Liver (tissue), 3 donors: ENCODE measurements at regions not wholly inside any gene's neighbourhood (a gene's known extent, or its start where the extent isn't known, plus 50 kb on each side); places are given as distances from the start of the nearest gene placed in this dataset.

ENCODE experiments used
- JUND ChIP-seq, 2 donors: IDR thresholded peaks; 2 replicates each; pipeline ENCODE4 v1.6.1; 2016; ENCODE audit warnings: antibody characterized with exemption in 2 of 2
- TF ChIP-seq, protein P1 (sequence below): fragments of 150-350 bp; IDR thresholded peaks from 2 replicates; pipeline ENCODE4 v1.5.1; 2017; ENCODE audit warnings: improper control_type of control experiment, low read depth, low read length; ENCODE audit not compliant: missing input control
- TF ChIP-seq, protein P2 (sequence below): IDR thresholded peaks from 2 replicates; pipeline ENCODE4 v1.6.1; 2016; ENCODE audit warnings: antibody characterized with exemption
- TF ChIP-seq, protein P3 (sequence below): IDR thresholded peaks from 2 replicates; pipeline ENCODE4 v1.6.1; 2016; ENCODE audit warnings: antibody characterized with exemption
- TF ChIP-seq, protein P4 (sequence below): IDR thresholded peaks from 2 replicates; pipeline ENCODE4 v1.6.1; 2016; ENCODE audit warnings: antibody characterized with exemption, mild to moderate bottlenecking
- TF ChIP-seq, protein P5 (sequence below): IDR thresholded peaks from 2 replicates; pipeline ENCODE4 v1.6.1; 2016; ENCODE audit warnings: antibody characterized with exemption
- donor health status: healthy.
- donor health status: healthy.

DNA sequence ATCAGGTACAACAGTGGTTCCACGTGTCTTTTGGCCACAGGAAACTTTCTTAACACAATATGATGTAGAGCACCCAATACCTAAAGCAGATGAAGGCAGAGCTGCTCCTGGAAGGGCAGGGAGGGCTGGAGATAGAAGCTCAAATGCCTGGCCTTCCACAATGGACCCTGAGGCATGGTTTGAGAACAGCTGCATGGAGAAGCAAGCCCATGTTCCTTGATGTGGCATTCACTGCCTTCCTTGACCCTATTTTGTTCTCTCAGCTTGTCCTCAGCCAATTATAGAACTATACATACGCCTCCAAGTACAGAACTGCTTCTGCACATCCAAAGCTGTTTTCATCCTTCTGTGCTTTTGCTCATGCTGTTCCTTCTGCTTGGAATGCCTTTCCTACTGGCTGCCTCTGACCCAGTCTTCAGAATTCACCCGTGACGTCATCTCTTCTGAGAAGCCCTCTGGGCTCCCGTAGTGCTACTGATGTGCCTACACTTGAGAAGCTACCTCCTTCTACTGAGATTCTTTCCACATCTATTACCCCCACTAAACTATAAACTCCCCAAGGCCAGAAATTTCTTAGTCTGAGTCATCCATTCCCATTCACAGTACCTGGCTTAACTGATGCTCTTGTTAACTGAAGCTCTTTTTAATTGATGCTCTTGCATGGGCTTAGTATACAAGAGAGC is 69.9 kb downstream of the CHRNA1 start:
- TF ChIP-seq, protein P1, sequence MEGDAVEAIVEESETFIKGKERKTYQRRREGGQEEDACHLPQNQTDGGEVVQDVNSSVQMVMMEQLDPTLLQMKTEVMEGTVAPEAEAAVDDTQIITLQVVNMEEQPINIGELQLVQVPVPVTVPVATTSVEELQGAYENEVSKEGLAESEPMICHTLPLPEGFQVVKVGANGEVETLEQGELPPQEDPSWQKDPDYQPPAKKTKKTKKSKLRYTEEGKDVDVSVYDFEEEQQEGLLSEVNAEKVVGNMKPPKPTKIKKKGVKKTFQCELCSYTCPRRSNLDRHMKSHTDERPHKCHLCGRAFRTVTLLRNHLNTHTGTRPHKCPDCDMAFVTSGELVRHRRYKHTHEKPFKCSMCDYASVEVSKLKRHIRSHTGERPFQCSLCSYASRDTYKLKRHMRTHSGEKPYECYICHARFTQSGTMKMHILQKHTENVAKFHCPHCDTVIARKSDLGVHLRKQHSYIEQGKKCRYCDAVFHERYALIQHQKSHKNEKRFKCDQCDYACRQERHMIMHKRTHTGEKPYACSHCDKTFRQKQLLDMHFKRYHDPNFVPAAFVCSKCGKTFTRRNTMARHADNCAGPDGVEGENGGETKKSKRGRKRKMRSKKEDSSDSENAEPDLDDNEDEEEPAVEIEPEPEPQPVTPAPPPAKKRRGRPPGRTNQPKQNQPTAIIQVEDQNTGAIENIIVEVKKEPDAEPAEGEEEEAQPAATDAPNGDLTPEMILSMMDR = no peak
- TF ChIP-seq, protein P2, sequence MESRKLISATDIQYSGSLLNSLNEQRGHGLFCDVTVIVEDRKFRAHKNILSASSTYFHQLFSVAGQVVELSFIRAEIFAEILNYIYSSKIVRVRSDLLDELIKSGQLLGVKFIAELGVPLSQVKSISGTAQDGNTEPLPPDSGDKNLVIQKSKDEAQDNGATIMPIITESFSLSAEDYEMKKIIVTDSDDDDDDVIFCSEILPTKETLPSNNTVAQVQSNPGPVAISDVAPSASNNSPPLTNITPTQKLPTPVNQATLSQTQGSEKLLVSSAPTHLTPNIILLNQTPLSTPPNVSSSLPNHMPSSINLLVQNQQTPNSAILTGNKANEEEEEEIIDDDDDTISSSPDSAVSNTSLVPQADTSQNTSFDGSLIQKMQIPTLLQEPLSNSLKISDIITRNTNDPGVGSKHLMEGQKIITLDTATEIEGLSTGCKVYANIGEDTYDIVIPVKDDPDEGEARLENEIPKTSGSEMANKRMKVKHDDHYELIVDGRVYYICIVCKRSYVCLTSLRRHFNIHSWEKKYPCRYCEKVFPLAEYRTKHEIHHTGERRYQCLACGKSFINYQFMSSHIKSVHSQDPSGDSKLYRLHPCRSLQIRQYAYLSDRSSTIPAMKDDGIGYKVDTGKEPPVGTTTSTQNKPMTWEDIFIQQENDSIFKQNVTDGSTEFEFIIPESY = no peak
- no peak for TF ChIP-seq JUND (IDR thresholded peaks at IDR 0.05)
- TF ChIP-seq, protein P3, sequence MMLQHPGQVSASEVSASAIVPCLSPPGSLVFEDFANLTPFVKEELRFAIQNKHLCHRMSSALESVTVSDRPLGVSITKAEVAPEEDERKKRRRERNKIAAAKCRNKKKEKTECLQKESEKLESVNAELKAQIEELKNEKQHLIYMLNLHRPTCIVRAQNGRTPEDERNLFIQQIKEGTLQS = no peak
- TF ChIP-seq, protein P4, sequence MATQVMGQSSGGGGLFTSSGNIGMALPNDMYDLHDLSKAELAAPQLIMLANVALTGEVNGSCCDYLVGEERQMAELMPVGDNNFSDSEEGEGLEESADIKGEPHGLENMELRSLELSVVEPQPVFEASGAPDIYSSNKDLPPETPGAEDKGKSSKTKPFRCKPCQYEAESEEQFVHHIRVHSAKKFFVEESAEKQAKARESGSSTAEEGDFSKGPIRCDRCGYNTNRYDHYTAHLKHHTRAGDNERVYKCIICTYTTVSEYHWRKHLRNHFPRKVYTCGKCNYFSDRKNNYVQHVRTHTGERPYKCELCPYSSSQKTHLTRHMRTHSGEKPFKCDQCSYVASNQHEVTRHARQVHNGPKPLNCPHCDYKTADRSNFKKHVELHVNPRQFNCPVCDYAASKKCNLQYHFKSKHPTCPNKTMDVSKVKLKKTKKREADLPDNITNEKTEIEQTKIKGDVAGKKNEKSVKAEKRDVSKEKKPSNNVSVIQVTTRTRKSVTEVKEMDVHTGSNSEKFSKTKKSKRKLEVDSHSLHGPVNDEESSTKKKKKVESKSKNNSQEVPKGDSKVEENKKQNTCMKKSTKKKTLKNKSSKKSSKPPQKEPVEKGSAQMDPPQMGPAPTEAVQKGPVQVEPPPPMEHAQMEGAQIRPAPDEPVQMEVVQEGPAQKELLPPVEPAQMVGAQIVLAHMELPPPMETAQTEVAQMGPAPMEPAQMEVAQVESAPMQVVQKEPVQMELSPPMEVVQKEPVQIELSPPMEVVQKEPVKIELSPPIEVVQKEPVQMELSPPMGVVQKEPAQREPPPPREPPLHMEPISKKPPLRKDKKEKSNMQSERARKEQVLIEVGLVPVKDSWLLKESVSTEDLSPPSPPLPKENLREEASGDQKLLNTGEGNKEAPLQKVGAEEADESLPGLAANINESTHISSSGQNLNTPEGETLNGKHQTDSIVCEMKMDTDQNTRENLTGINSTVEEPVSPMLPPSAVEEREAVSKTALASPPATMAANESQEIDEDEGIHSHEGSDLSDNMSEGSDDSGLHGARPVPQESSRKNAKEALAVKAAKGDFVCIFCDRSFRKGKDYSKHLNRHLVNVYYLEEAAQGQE = no peak
- TF ChIP-seq, protein P5, sequence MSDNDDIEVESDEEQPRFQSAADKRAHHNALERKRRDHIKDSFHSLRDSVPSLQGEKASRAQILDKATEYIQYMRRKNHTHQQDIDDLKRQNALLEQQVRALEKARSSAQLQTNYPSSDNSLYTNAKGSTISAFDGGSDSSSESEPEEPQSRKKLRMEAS = no peak
